GM12891 (cell line): ENCODE measurements at regions not wholly inside any gene's neighbourhood (a gene's known extent, or its start where the extent isn't known, plus 50 kb on each side); places are given as distances from the start of the nearest gene placed in this dataset.

Experiments used
- POLR2A ChIP-seq: IDR thresholded peaks from 2 replicates; pipeline ENCODE4 v1.6.1; 2011; ENCODE audit warnings: low read depth, low read length, control low read depth
- POLR2AphosphoS5 ChIP-seq: IDR thresholded peaks from 2 replicates; pipeline ENCODE4 v1.6.1; 2011; ENCODE audit warnings: low read depth, low read length, control low read depth

DNA sequence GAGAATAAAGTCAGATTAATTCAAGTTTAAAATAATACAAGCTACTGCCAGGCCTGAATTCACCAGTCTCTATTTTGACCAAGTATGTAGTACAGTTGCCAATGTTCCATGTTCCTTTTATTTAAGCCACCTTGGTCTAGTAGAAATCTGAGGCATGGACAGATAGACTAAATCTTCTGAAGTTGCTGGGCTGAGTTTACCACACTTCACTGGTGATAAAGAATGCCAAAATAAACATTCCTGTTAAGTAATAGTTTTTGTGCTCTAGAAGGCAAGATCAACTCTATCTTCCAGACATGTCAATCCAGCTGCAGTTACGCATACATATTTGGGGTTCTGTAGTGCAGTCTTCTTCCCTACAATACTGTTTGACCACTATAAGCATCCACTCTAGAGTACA is 83.9 kb upstream of the C11orf87 start:
- TF ChIP-seq POLR2A (no peak), POLR2AphosphoS5 (no peak)
